ENCODE measurements at regions not wholly inside any gene's neighbourhood (a gene's known extent, or its start where the extent isn't known, plus 50 kb on each side); places are given as distances from the start of the nearest gene placed in this dataset.

- no peak for TF ChIP-seq RXRA (IDR thresholded peaks at IDR 0.05)
- no peak for TF ChIP-seq FOXA2 (IDR thresholded peaks at IDR 0.05)
- TF ChIP-seq HNF4G (IDR thresholded peaks at IDR 0.05): no peak
- no peak for TF ChIP-seq FOXA1 (IDR thresholded peaks at IDR 0.05)
- 84% methylated on average over 2 of the region's 2 CpGs for WGBS
- H3K4me1 ChIP-seq (ENCODE audit: control insufficient read depth in 4 of 4, insufficient read depth in 4 of 4, low read length in 3 of 4): peaks cover 0 to 8% (median 3%) of the 10 kb centered on the region in 4 donors
- H3K36me3 ChIP-seq (ENCODE audit: control insufficient read depth in 4 of 4, insufficient read depth in 3 of 4, low read depth in 1 of 4, low read length in 3 of 4): no peaks in the 10 kb centered on the region
- H3K9ac ChIP-seq (ENCODE audit: low read depth in 1 of 2, low read length in 2 of 2): no peak overlapping the region
- no peaks in the 10 kb centered on the region for H3K27me3 ChIP-seq (ENCODE audit: control insufficient read depth in 4 of 4, insufficient read depth in 4 of 4, low read length in 3 of 4)
- H3K27ac ChIP-seq (ENCODE audit: low read depth in 1 of 2, low read length in 2 of 2): no peak overlapping the region
- DNase-seq (ENCODE audit: low spot score): no peak
- no peak overlapping the region for H3K4me3 ChIP-seq (ENCODE audit: low read depth in 1 of 3, low read length in 3 of 3)
- no peaks in the 10 kb centered on the region for H3K9me3 ChIP-seq (ENCODE audit: control insufficient read depth in 4 of 4, low read length in 3 of 4)
Measured at GRCh38 chr6:147108259-147108910, 95.8 kb upstream of the STXBP5 start.

GRCh38 chr6:147109707-147110106 lies 94.5 kb upstream of the STXBP5 start:
- Histone ChIP-seq H3K4me1 (ENCODE audit: control insufficient read depth in 4 of 4, insufficient read depth in 4 of 4, low read length in 3 of 4) (peaks cover 0 to 8% (median 3%) of the 10 kb centered on the region in 4 donors), H3K27ac (ENCODE audit: low read depth in 1 of 2, low read length in 2 of 2) (no peak overlapping the region), H3K9me3 (ENCODE audit: control insufficient read depth in 4 of 4, low read length in 3 of 4) (no peaks in the 10 kb centered on the region), H3K4me3 (ENCODE audit: low read depth in 1 of 3, low read length in 3 of 3) (no peak overlapping the region), H3K9ac (ENCODE audit: low read depth in 1 of 2, low read length in 2 of 2) (no peak overlapping the region), H3K27me3 (ENCODE audit: control insufficient read depth in 4 of 4, insufficient read depth in 4 of 4, low read length in 3 of 4) (no peaks in the 10 kb centered on the region), H3K36me3 (ENCODE audit: control insufficient read depth in 4 of 4, insufficient read depth in 3 of 4, low read depth in 1 of 4, low read length in 3 of 4) (no peaks in the 10 kb centered on the region)
- WGBS: 79% methylated on average over 4 of the region's 4 CpGs
- TF ChIP-seq EGR1 (IDR thresholded peaks at IDR 0.05; ENCODE audit: low read depth in 2 of 2) (no peak), JUND (IDR thresholded peaks at IDR 0.05) (no peak), RAD21 (IDR thresholded peaks at IDR 0.05) (no peak), FOXA1 (IDR thresholded peaks at IDR 0.05) (no peak), GABPA (IDR thresholded peaks at IDR 0.05 in 1 of 2, conservative IDR thresholded peaks at IDR 0.05 in 1 of 2) (no peak), NR2F2 (IDR thresholded peaks at IDR 0.05) (no peak), RXRA (IDR thresholded peaks at IDR 0.05) (no peak), FOXA2 (IDR thresholded peaks at IDR 0.05) (no peak)
- TF ChIP-seq, protein P1, sequence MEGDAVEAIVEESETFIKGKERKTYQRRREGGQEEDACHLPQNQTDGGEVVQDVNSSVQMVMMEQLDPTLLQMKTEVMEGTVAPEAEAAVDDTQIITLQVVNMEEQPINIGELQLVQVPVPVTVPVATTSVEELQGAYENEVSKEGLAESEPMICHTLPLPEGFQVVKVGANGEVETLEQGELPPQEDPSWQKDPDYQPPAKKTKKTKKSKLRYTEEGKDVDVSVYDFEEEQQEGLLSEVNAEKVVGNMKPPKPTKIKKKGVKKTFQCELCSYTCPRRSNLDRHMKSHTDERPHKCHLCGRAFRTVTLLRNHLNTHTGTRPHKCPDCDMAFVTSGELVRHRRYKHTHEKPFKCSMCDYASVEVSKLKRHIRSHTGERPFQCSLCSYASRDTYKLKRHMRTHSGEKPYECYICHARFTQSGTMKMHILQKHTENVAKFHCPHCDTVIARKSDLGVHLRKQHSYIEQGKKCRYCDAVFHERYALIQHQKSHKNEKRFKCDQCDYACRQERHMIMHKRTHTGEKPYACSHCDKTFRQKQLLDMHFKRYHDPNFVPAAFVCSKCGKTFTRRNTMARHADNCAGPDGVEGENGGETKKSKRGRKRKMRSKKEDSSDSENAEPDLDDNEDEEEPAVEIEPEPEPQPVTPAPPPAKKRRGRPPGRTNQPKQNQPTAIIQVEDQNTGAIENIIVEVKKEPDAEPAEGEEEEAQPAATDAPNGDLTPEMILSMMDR (IDR thresholded peaks at IDR 0.05; ENCODE audit: low read depth, low read length, missing input control): no peak
- DNase-seq (ENCODE audit: low spot score): no peak

- H3K9ac ChIP-seq (ENCODE audit: low read depth in 1 of 2, low read length in 2 of 2): no peak overlapping the region
- DNase-seq (ENCODE audit: low spot score): no peak
- no peaks in the 10 kb centered on the region for H3K9me3 ChIP-seq (ENCODE audit: control insufficient read depth in 4 of 4, low read length in 3 of 4)
- no peaks in the 10 kb centered on the region for H3K36me3 ChIP-seq (ENCODE audit: control insufficient read depth in 4 of 4, insufficient read depth in 3 of 4, low read depth in 1 of 4, low read length in 3 of 4)
- H3K4me1 ChIP-seq (ENCODE audit: control insufficient read depth in 4 of 4, insufficient read depth in 4 of 4, low read length in 3 of 4): no peaks in the 10 kb centered on the region
- no peak overlapping the region for H3K4me3 ChIP-seq (ENCODE audit: low read depth in 1 of 3, low read length in 3 of 3)
- H3K27ac ChIP-seq (ENCODE audit: low read depth in 1 of 2, low read length in 2 of 2): no peak overlapping the region
- H3K27me3 ChIP-seq (ENCODE audit: control insufficient read depth in 4 of 4, insufficient read depth in 4 of 4, low read length in 3 of 4): no peaks in the 10 kb centered on the region
- 78% methylated on average over 4 of the region's 4 CpGs for WGBS
- TF ChIP-seq RXRA (IDR thresholded peaks at IDR 0.05) (no peak), SP1 (IDR thresholded peaks at IDR 0.05) (no peak), EGR1 (IDR thresholded peaks at IDR 0.05; ENCODE audit: low read depth in 2 of 2) (no peak), REST (IDR thresholded peaks at IDR 0.05) (no peak), FOXA1 (IDR thresholded peaks at IDR 0.05) (no peak), HNF4A (conservative IDR thresholded peaks at IDR 0.05) (no peak), ZBTB33 (IDR thresholded peaks at IDR 0.05) (no peak), NR2F2 (IDR thresholded peaks at IDR 0.05) (no peak), FOXA2 (IDR thresholded peaks at IDR 0.05) (no peak), HNF4G (IDR thresholded peaks at IDR 0.05) (no peak), ATF3 (IDR thresholded peaks at IDR 0.05) (no peak), RAD21 (IDR thresholded peaks at IDR 0.05) (no peak), TAF1 (conservative IDR thresholded peaks at IDR 0.05) (no peak)
- TF ChIP-seq, protein P2, sequence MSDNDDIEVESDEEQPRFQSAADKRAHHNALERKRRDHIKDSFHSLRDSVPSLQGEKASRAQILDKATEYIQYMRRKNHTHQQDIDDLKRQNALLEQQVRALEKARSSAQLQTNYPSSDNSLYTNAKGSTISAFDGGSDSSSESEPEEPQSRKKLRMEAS (IDR thresholded peaks at IDR 0.05): no peak
- TF ChIP-seq, protein P1 (IDR thresholded peaks at IDR 0.05; ENCODE audit: low read depth, low read length, missing input control): no peak
Measured at GRCh38 chr6:147116056-147116455, 88.2 kb upstream of the STXBP5 start.
